ENCODE measurements at regions not wholly inside any gene's neighbourhood (a gene's known extent, or its start where the extent isn't known, plus 50 kb on each side); places are given as distances from the start of the nearest gene placed in this dataset.

DNA sequence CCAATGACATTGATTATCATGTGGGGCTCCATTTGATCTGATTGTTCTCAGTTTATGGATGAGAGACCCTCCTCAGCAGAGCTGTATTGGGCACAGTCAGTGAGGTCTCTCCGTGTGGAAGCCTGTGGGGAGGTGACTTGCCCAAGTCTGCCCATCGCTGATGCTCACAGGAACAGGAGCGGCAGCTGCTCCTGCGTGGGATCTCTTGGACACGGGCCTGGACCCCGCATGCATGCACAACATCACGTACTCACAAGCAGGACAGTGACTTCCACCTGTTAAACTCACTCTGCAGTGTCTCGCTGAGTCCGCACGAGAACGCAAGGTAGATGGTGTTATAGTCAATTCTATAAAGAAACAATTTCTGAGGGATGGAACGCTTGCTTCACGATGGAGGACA is 55.0 kb downstream of the KCNF1 start:
- TF ChIP-seq CTCF (IDR thresholded peaks at IDR 0.05; ENCODE audit: extremely low read depth in 1 of 2, insufficient read depth in 1 of 2, low read depth in 1 of 2, low read length in 2 of 2): no peak
- no peak for TF ChIP-seq POLR2AphosphoS5 (IDR thresholded peaks at IDR 0.05; ENCODE audit: insufficient read depth, low read depth, low read length)
- TF ChIP-seq MAX (IDR thresholded peaks at IDR 0.05; ENCODE audit: insufficient read depth, insufficient read length): no peak
- no peak for TF ChIP-seq POLR2A (IDR thresholded peaks at IDR 0.05; ENCODE audit: low read depth, low read length)
